ENCODE measurements at regions not wholly inside any gene's neighbourhood (a gene's known extent, or its start where the extent isn't known, plus 50 kb on each side); places are given as distances from the start of the nearest gene placed in this dataset.

GRCh38 chr10:121155742-121156474 lies 304.7 kb downstream of the WDR11 start:
- Histone ChIP-seq H3K27me3 (ENCODE audit: control insufficient read depth in 3 of 3, insufficient read depth in 3 of 3, low read length in 3 of 3) (no peaks in the 10 kb centered on the region), H3K27ac (ENCODE audit: low read depth, low read length) (no peak overlapping the region), H3K9ac (ENCODE audit: low read depth in 1 of 3, low read length in 3 of 3) (no peak overlapping the region), H3K4me3 (ENCODE audit: low read length in 3 of 3) (no peak overlapping the region), H3K9me3 (ENCODE audit: control insufficient read depth in 3 of 3, low read length in 3 of 3) (no peaks in the 10 kb centered on the region), H3K4me1 (ENCODE audit: control insufficient read depth in 3 of 3, insufficient read depth in 3 of 3, low read length in 3 of 3) (no peaks in the 10 kb centered on the region), H3K36me3 (ENCODE audit: control insufficient read depth in 3 of 3, insufficient read depth in 3 of 3, low read length in 3 of 3) (no peaks in the 10 kb centered on the region)

- Histone ChIP-seq H3K36me3 (ENCODE audit: control insufficient read depth in 3 of 3, insufficient read depth in 3 of 3, low read length in 3 of 3) (no peaks in the 10 kb centered on the region), H3K4me3 (ENCODE audit: low read length in 3 of 3) (no peak overlapping the region), H3K27me3 (ENCODE audit: control insufficient read depth in 3 of 3, insufficient read depth in 3 of 3, low read length in 3 of 3) (no peaks in the 10 kb centered on the region), H3K9me3 (ENCODE audit: control insufficient read depth in 3 of 3, low read length in 3 of 3) (no peaks in the 10 kb centered on the region), H3K9ac (ENCODE audit: low read depth in 1 of 3, low read length in 3 of 3) (no peak overlapping the region), H3K27ac (ENCODE audit: low read depth, low read length) (no peak overlapping the region), H3K4me1 (ENCODE audit: control insufficient read depth in 3 of 3, insufficient read depth in 3 of 3, low read length in 3 of 3) (no peaks in the 10 kb centered on the region)
Observed at GRCh38 chr10:121157998-121158397, 306.8 kb downstream of the WDR11 start.

- peaks cover 0 to 3% (median 0%) of the 10 kb centered on the region in 3 donors for H3K9me3 ChIP-seq (ENCODE audit: control insufficient read depth in 3 of 3, low read length in 3 of 3)
- no peaks in the 10 kb centered on the region for H3K36me3 ChIP-seq (ENCODE audit: control insufficient read depth in 3 of 3, insufficient read depth in 3 of 3, low read length in 3 of 3)
- no peaks in the 10 kb centered on the region for H3K27me3 ChIP-seq (ENCODE audit: control insufficient read depth in 3 of 3, insufficient read depth in 3 of 3, low read length in 3 of 3)
- no peak overlapping the region for H3K27ac ChIP-seq (ENCODE audit: low read depth, low read length)
- no peak overlapping the region for H3K9ac ChIP-seq (ENCODE audit: low read depth in 1 of 3, low read length in 3 of 3)
- H3K4me1 ChIP-seq (ENCODE audit: control insufficient read depth in 3 of 3, insufficient read depth in 3 of 3, low read length in 3 of 3): no peaks in the 10 kb centered on the region
- no peak overlapping the region for H3K4me3 ChIP-seq (ENCODE audit: low read length in 3 of 3)
Observed at GRCh38 chr10:121158988-121159579, 307.9 kb downstream of the WDR11 start.

GRCh38 chr10:121159670-121160069 lies 308.5 kb downstream of the WDR11 start:
- Histone ChIP-seq H3K27ac (ENCODE audit: low read depth, low read length) (no peak overlapping the region), H3K9ac (ENCODE audit: low read depth in 1 of 3, low read length in 3 of 3) (no peak overlapping the region), H3K4me1 (ENCODE audit: control insufficient read depth in 3 of 3, insufficient read depth in 3 of 3, low read length in 3 of 3) (no peaks in the 10 kb centered on the region), H3K36me3 (ENCODE audit: control insufficient read depth in 3 of 3, insufficient read depth in 3 of 3, low read length in 3 of 3) (no peaks in the 10 kb centered on the region), H3K9me3 (ENCODE audit: control insufficient read depth in 3 of 3, low read length in 3 of 3) (peaks cover 0 to 3% (median 0%) of the 10 kb centered on the region in 3 donors), H3K4me3 (ENCODE audit: low read length in 3 of 3) (no peak overlapping the region), H3K27me3 (ENCODE audit: control insufficient read depth in 3 of 3, insufficient read depth in 3 of 3, low read length in 3 of 3) (no peaks in the 10 kb centered on the region)

GRCh38 chr10:121165276-121165675 lies 314.1 kb downstream of the WDR11 start:
- H3K36me3 ChIP-seq (ENCODE audit: control insufficient read depth in 3 of 3, insufficient read depth in 3 of 3, low read length in 3 of 3): no peaks in the 10 kb centered on the region
- no peaks in the 10 kb centered on the region for H3K4me1 ChIP-seq (ENCODE audit: control insufficient read depth in 3 of 3, insufficient read depth in 3 of 3, low read length in 3 of 3)
- H3K9ac ChIP-seq (ENCODE audit: low read depth in 1 of 3, low read length in 3 of 3): no peak overlapping the region
- no peak overlapping the region for H3K27ac ChIP-seq (ENCODE audit: low read depth, low read length)
- H3K4me3 ChIP-seq (ENCODE audit: low read length in 3 of 3): no peak overlapping the region
- peaks cover 0 to 3% (median 0%) of the 10 kb centered on the region in 3 donors for H3K9me3 ChIP-seq (ENCODE audit: control insufficient read depth in 3 of 3, low read length in 3 of 3)
- no peaks in the 10 kb centered on the region for H3K27me3 ChIP-seq (ENCODE audit: control insufficient read depth in 3 of 3, insufficient read depth in 3 of 3, low read length in 3 of 3)

GRCh38 chr10:121167534-121168243 lies 316.5 kb downstream of the WDR11 start:
- H3K27ac ChIP-seq (ENCODE audit: low read depth, low read length): no peak overlapping the region
- peaks cover 0 to 3% (median 0%) of the 10 kb centered on the region in 3 donors for H3K9me3 ChIP-seq (ENCODE audit: control insufficient read depth in 3 of 3, low read length in 3 of 3)
- H3K36me3 ChIP-seq (ENCODE audit: control insufficient read depth in 3 of 3, insufficient read depth in 3 of 3, low read length in 3 of 3): no peaks in the 10 kb centered on the region
- no peak overlapping the region for H3K9ac ChIP-seq (ENCODE audit: low read depth in 1 of 3, low read length in 3 of 3)
- no peaks in the 10 kb centered on the region for H3K4me1 ChIP-seq (ENCODE audit: control insufficient read depth in 3 of 3, insufficient read depth in 3 of 3, low read length in 3 of 3)
- no peaks in the 10 kb centered on the region for H3K27me3 ChIP-seq (ENCODE audit: control insufficient read depth in 3 of 3, insufficient read depth in 3 of 3, low read length in 3 of 3)
- H3K4me3 ChIP-seq (ENCODE audit: low read length in 3 of 3): no peak overlapping the region

- no peaks in the 10 kb centered on the region for H3K4me1 ChIP-seq (ENCODE audit: control insufficient read depth in 3 of 3, insufficient read depth in 3 of 3, low read length in 3 of 3)
- no peaks in the 10 kb centered on the region for H3K27me3 ChIP-seq (ENCODE audit: control insufficient read depth in 3 of 3, insufficient read depth in 3 of 3, low read length in 3 of 3)
- H3K9me3 ChIP-seq (ENCODE audit: control insufficient read depth in 3 of 3, low read length in 3 of 3): peaks cover 0 to 3% (median 0%) of the 10 kb centered on the region in 3 donors
- H3K27ac ChIP-seq (ENCODE audit: low read depth, low read length): no peak overlapping the region
- H3K4me3 ChIP-seq (ENCODE audit: low read length in 3 of 3): no peak overlapping the region
- no peaks in the 10 kb centered on the region for H3K36me3 ChIP-seq (ENCODE audit: control insufficient read depth in 3 of 3, insufficient read depth in 3 of 3, low read length in 3 of 3)
- H3K9ac ChIP-seq (ENCODE audit: low read depth in 1 of 3, low read length in 3 of 3): no peak overlapping the region
Observed at GRCh38 chr10:121168545-121169216, 317.5 kb downstream of the WDR11 start.

GRCh38 chr10:121169406-121169805 lies 318.2 kb downstream of the WDR11 start:
- no peaks in the 10 kb centered on the region for H3K27me3 ChIP-seq (ENCODE audit: control insufficient read depth in 3 of 3, insufficient read depth in 3 of 3, low read length in 3 of 3)
- no peaks in the 10 kb centered on the region for H3K36me3 ChIP-seq (ENCODE audit: control insufficient read depth in 3 of 3, insufficient read depth in 3 of 3, low read length in 3 of 3)
- H3K27ac ChIP-seq (ENCODE audit: low read depth, low read length): no peak overlapping the region
- no peak overlapping the region for H3K4me3 ChIP-seq (ENCODE audit: low read length in 3 of 3)
- no peak overlapping the region for H3K9ac ChIP-seq (ENCODE audit: low read depth in 1 of 3, low read length in 3 of 3)
- no peaks in the 10 kb centered on the region for H3K9me3 ChIP-seq (ENCODE audit: control insufficient read depth in 3 of 3, low read length in 3 of 3)
- no peaks in the 10 kb centered on the region for H3K4me1 ChIP-seq (ENCODE audit: control insufficient read depth in 3 of 3, insufficient read depth in 3 of 3, low read length in 3 of 3)

GRCh38 chr10:121171825-121172787 lies 320.9 kb downstream of the WDR11 start:
- Histone ChIP-seq H3K4me1 (ENCODE audit: control insufficient read depth in 3 of 3, insufficient read depth in 3 of 3, low read length in 3 of 3) (no peaks in the 10 kb centered on the region), H3K9me3 (ENCODE audit: control insufficient read depth in 3 of 3, low read length in 3 of 3) (no peaks in the 10 kb centered on the region), H3K36me3 (ENCODE audit: control insufficient read depth in 3 of 3, insufficient read depth in 3 of 3, low read length in 3 of 3) (no peaks in the 10 kb centered on the region), H3K9ac (ENCODE audit: low read depth in 1 of 3, low read length in 3 of 3) (no peak overlapping the region), H3K4me3 (ENCODE audit: low read length in 3 of 3) (no peak overlapping the region), H3K27me3 (ENCODE audit: control insufficient read depth in 3 of 3, insufficient read depth in 3 of 3, low read length in 3 of 3) (no peaks in the 10 kb centered on the region), H3K27ac (ENCODE audit: low read depth, low read length) (no peak overlapping the region)

Data from skeletal muscle tissue (tissue), 3 donors.